ENCODE measurements at regions not wholly inside any gene's neighbourhood (a gene's known extent, or its start where the extent isn't known, plus 50 kb on each side); places are given as distances from the start of the nearest gene placed in this dataset.
"Not testable (repeated sequence)": the region's sequence is repeated elsewhere in the genome, so short reads cannot be mapped to it uniquely, and the experiment has no call there.

GRCh38 chr10:77726732-77727131, 89.1 kb upstream of the KCNMA1 start:
- intact Hi-C loops (cut with DNase I; ENCODE audit: low total_unique reads), result no loop called here
- no peaks in the 10 kb centered on the region for H3K9me3 ChIP-seq
- H3K4me3 ChIP-seq, result no peak overlapping the region
- no peak overlapping the region for H3K27ac ChIP-seq
- no peak for TF ChIP-seq CTCF (IDR thresholded peaks at IDR 0.05)
- no peak for TF ChIP-seq POLR2A (IDR thresholded peaks at IDR 0.05)
- DNase-seq, result no peak
- H3K36me3 ChIP-seq, result no peaks in the 10 kb centered on the region
- no peaks in the 10 kb centered on the region for H3K27me3 ChIP-seq
- H3K4me1 ChIP-seq, result no peaks in the 10 kb centered on the region

- TF ChIP-seq POLR2A (IDR thresholded peaks at IDR 0.05) (no peak), CTCF (IDR thresholded peaks at IDR 0.05) (no peak)
- H3K4me3 ChIP-seq, result no peak overlapping the region
- no peaks in the 10 kb centered on the region for H3K9me3 ChIP-seq
- no peaks in the 10 kb centered on the region for H3K27me3 ChIP-seq
- intact Hi-C loops (cut with DNase I; ENCODE audit: low total_unique reads), result no loop called here
- DNase-seq, result no peak
- H3K27ac ChIP-seq, result no peak overlapping the region
- no peaks in the 10 kb centered on the region for H3K4me1 ChIP-seq
- no peaks in the 10 kb centered on the region for H3K36me3 ChIP-seq
Observed at GRCh38 chr10:77726301-77726700, 88.7 kb upstream of the KCNMA1 start.

- no peak for DNase-seq
- H3K4me3 ChIP-seq, result no peak overlapping the region
- H3K27ac ChIP-seq, result no peak overlapping the region
- intact Hi-C loops (cut with DNase I; ENCODE audit: low total_unique reads), result no loop called here
- no peaks in the 10 kb centered on the region for H3K27me3 ChIP-seq
- no peaks in the 10 kb centered on the region for H3K9me3 ChIP-seq
- H3K36me3 ChIP-seq, result no peaks in the 10 kb centered on the region
- TF ChIP-seq CTCF (IDR thresholded peaks at IDR 0.05) (no peak), POLR2A (IDR thresholded peaks at IDR 0.05) (no peak)
- no peaks in the 10 kb centered on the region for H3K4me1 ChIP-seq
Observed at GRCh38 chr10:77724820-77725219, 87.2 kb upstream of the KCNMA1 start.

GRCh38 chr10:77723376-77723775, 85.8 kb upstream of the KCNMA1 start:
- Histone ChIP-seq H3K27ac (no peak overlapping the region), H3K4me3 (no peak overlapping the region), H3K4me1 (no peaks in the 10 kb centered on the region), H3K36me3 (no peaks in the 10 kb centered on the region), H3K27me3 (no peaks in the 10 kb centered on the region), H3K9me3 (no peaks in the 10 kb centered on the region)
- intact Hi-C loops (cut with DNase I; ENCODE audit: low total_unique reads), result no loop called here
- DNase-seq, result no peak
- TF ChIP-seq POLR2A (IDR thresholded peaks at IDR 0.05) (no peak), CTCF (IDR thresholded peaks at IDR 0.05) (no peak)

GRCh38 chr10:77722956-77723355, 85.3 kb upstream of the KCNMA1 start:
- intact Hi-C loops (cut with DNase I; ENCODE audit: low total_unique reads); H3K27ac ChIP-seq; DNase-seq; H3K4me1 ChIP-seq; H3K27me3 ChIP-seq; H3K9me3 ChIP-seq; H3K4me3 ChIP-seq; H3K36me3 ChIP-seq: not testable (repeated sequence)

- no peaks in the 10 kb centered on the region for H3K9me3 ChIP-seq
- no peaks in the 10 kb centered on the region for H3K27me3 ChIP-seq
- no peak overlapping the region for H3K4me3 ChIP-seq
- no peak for TF ChIP-seq CTCF (IDR thresholded peaks at IDR 0.05)
- TF ChIP-seq POLR2A (IDR thresholded peaks at IDR 0.05), result no peak
- intact Hi-C loops (cut with DNase I; ENCODE audit: low total_unique reads), result no loop called here
- no peaks in the 10 kb centered on the region for H3K36me3 ChIP-seq
- no peak for DNase-seq
- H3K4me1 ChIP-seq, result no peaks in the 10 kb centered on the region
- H3K27ac ChIP-seq, result no peak overlapping the region
Observed at GRCh38 chr10:77721815-77722214, 84.2 kb upstream of the KCNMA1 start.
